Panc1 (cell line): ENCODE measurements at regions not wholly inside any gene's neighbourhood (a gene's known extent, or its start where the extent isn't known, plus 50 kb on each side); places are given as distances from the start of the nearest gene placed in this dataset.

Experiments used
- CTCF ChIP-seq: fragments of 450-650 bp; IDR thresholded peaks from 2 replicates; pipeline ENCODE4 v1.5.1; 2017; ENCODE audit warnings: mild to moderate bottlenecking
- POLR2AphosphoS5 ChIP-seq: IDR thresholded peaks from 2 replicates; pipeline ENCODE4 v1.6.1; 2012; ENCODE audit warnings: mild to moderate bottlenecking, low read depth, low read length, moderate library complexity
- SIN3A ChIP-seq: IDR thresholded peaks from 2 replicates; pipeline ENCODE4 v1.6.1; 2012; ENCODE audit warnings: low read depth, mild to moderate bottlenecking, low read length, moderate library complexity, borderline replicate concordance; ENCODE audit not compliant: insufficient read depth

GRCh38 chr5:174916227-174916626 lies 191.8 kb downstream of the MSX2 start:
- TF ChIP-seq CTCF, result no peak
- TF ChIP-seq SIN3A, result no peak
- TF ChIP-seq POLR2AphosphoS5, result no peak
